HFF-Myc (cell line): ENCODE measurements at regions not wholly inside any gene's neighbourhood (a gene's known extent, or its start where the extent isn't known, plus 50 kb on each side); places are given as distances from the start of the nearest gene placed in this dataset.

Source experiments
- DNase-seq: peaks from one replicate; pipeline ENCODE4 v3.0.0-alpha.2; 2011; ENCODE audit warnings: low read depth; ENCODE audit errors: extremely low read depth
- H3K4me3 ChIP-seq: replicated peaks from 2 replicates; pipeline ENCODE4 v1.5.1; 2011; ENCODE audit warnings: low read depth, mild to moderate bottlenecking, control low read depth, low read length
- TF ChIP-seq, protein P1 (sequence below): IDR thresholded peaks from 2 replicates; pipeline ENCODE4 v1.5.1; 2012; ENCODE audit warnings: mild to moderate bottlenecking, low read depth, low read length, control low read depth; ENCODE audit errors: missing control alignments

DNA sequence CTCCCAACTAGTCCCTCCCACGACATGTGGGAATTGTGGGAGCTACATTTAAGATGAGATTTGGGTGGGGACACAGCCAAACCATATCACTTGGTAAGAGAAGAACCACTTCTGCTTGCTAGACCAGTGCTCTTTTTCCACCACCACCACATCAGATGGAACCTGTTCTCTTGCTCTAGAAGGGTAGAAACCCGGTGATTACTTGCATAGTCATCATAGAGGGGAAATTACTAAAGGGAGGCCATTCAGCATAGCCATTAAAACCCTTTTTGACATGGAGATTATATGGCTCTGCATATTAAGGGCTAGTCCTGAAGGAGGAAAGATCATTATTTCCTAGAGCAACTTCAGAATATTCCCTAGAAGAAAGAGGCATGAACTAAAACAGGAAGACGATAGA, 1188.0 kb downstream of the CDH11 start:
- TF ChIP-seq, protein P1, sequence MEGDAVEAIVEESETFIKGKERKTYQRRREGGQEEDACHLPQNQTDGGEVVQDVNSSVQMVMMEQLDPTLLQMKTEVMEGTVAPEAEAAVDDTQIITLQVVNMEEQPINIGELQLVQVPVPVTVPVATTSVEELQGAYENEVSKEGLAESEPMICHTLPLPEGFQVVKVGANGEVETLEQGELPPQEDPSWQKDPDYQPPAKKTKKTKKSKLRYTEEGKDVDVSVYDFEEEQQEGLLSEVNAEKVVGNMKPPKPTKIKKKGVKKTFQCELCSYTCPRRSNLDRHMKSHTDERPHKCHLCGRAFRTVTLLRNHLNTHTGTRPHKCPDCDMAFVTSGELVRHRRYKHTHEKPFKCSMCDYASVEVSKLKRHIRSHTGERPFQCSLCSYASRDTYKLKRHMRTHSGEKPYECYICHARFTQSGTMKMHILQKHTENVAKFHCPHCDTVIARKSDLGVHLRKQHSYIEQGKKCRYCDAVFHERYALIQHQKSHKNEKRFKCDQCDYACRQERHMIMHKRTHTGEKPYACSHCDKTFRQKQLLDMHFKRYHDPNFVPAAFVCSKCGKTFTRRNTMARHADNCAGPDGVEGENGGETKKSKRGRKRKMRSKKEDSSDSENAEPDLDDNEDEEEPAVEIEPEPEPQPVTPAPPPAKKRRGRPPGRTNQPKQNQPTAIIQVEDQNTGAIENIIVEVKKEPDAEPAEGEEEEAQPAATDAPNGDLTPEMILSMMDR, result no peak
- DNase-seq, result no peak

DNA sequence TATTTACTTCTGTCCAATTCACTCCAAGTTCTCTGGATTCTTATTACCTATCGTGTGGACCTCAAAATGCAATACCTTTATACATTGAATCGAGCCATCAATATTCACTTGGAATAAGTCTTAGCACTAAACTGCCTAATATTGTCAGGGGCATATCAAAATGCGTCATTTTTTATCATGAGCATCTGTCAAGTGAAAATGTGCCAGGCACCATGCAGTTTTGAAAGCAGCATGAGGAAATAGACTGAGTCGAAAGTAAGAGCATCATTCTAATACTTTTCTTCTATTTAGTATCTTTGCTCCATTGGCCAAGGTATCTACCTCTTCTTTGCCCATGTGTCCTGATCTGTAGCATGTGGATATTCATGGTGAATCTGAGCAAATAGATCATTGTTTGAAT, 1193.4 kb downstream of the CDH11 start:
- no peak for DNase-seq
- TF ChIP-seq, protein P1, result no peak
- H3K4me3 ChIP-seq, result no peak overlapping the region

More for the DNA sequence above, 1188.0 kb downstream of the CDH11 start:
- H3K4me3 ChIP-seq, result no peak overlapping the region

DNA sequence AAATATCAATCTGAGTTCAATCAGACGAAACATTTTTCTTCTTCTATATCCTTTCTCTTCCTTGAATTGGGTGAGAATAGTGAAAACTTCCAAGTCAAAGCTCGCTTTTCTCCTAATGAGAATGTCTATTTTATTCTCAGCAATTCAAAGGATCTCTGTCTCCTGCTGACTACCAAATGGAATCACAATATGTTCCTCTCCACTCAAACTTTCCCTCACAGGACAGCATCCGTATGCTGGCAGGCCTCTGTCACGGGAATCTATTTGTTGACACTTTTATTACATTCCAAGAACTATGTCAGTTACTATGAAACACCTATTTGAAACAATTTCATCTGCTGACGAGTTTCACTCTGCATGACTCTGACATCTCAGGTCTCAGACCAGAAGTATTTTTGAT, 1196.6 kb downstream of the CDH11 start:
- TF ChIP-seq, protein P1, result no peak
- no peak for DNase-seq
- no peak overlapping the region for H3K4me3 ChIP-seq

DNA sequence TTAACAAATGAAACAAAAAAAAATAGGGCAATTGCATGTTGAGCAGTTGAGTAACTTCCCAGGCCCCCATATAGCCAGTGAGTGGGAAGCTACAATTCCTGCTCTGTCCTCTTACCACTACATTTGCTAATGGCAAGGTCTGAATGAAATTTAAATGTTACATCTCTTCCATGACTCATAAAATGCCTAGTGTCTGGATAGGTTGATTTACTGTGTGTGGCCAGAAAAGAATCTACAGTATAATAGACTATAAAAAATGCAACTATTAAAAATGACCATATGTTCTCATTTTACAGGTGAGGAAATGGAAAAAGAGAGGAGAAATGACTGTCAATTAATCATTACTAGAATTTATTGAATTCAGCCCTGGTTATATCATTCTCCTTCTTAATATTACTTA, 1199.3 kb downstream of the CDH11 start:
- TF ChIP-seq, protein P1, result no peak
- no peak overlapping the region for H3K4me3 ChIP-seq
- DNase-seq, result peak; percentile 14

DNA sequence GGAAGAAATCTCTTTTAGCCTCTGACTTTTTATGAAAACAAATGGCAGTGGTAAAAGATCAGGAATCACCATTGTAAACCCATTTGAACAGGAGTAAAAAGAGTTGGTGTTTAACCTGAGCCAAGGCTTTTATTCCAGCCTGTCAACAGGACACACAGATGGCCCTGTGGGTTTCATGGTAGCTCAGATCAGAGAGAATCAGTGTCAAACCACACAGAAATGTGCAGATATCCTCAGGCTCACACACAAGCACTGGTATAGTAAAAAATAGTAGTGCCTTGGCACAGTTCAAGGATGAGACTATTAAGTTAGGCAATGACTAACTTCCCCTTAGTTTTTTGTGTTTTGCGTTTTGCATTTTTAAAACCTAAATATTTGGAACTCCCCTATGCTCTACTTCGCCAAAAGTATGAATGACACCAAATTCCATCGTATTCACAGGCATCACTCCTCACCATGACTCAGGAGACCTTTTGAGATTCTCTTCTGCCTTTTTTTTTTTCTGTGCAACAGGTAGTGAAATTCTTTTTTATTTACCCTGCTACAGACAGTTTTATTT, 1200.0 kb downstream of the CDH11 start:
- H3K4me3 ChIP-seq, result no peak overlapping the region
- TF ChIP-seq, protein P1, result no peak
- peak; percentile 2 for DNase-seq

DNA sequence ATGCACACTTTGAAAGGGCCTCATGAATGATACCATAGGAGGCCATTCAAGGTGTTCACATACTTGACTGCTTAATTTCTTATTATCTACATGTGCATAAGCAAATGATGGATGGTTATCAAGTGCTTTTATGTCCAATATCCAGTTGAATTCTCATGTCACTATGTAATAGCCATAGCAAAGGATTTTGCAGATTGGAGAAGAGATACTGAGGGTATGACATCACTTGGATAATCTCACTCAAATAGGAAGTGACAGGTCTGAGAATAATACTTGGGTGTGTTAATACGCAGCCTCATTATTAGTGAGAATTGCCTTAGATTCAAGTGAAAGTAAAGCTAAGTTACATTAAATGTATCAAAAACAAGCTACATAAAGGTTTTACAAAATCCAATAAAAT, 1208.6 kb downstream of the CDH11 start:
- TF ChIP-seq, protein P1, result no peak
- DNase-seq, result no peak
- no peak overlapping the region for H3K4me3 ChIP-seq

DNA sequence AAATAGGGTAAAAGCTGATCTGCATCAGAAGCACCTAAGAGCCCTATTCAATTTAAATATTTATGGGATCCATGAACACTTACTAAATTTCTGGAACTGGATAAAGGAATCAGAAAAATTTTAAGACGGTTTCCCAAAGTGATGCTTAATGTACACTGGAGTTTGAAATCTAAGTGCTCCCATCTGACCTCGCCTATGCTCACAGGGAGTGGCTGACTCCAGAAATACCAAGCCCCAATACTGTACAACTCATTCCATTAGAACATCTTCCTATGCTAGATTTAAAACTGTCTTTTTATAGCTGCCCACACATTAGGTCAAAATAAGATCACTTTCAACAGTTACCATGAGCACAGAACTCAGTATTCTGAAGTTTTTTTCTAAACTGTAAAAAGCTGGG, 1214.6 kb downstream of the CDH11 start:
- TF ChIP-seq, protein P1, result no peak
- DNase-seq, result no peak
- H3K4me3 ChIP-seq, result no peak overlapping the region
